NB4 (cell line): ENCODE measurements at regions not wholly inside any gene's neighbourhood (a gene's known extent, or its start where the extent isn't known, plus 50 kb on each side); places are given as distances from the start of the nearest gene placed in this dataset.
"Not testable (repeated sequence)": the region's sequence is repeated elsewhere in the genome, so short reads cannot be mapped to it uniquely, and the experiment has no call there.

Experiments used
- DNase-seq: peaks from one replicate; pipeline ENCODE4 v3.0.0; 2010; ENCODE audit warnings: low read depth
- H3K4me3 ChIP-seq: one replicate; pipeline ENCODE4 v1.5.1; 2011; ENCODE audit warnings: mild to moderate bottlenecking, low read depth, low read length, moderate library complexity
- MYC ChIP-seq: IDR thresholded peaks from 2 replicates; pipeline ENCODE4 v1.6.1; 2011; ENCODE audit warnings: low read depth, low read length
- POLR2A ChIP-seq: IDR thresholded peaks from 2 replicates; pipeline ENCODE4 v1.6.1; 2011; ENCODE audit warnings: mild to moderate bottlenecking; ENCODE audit not compliant: insufficient read length; ENCODE audit errors: extremely low read depth
- TF ChIP-seq, protein P1 (sequence below): IDR thresholded peaks from one replicate; pipeline ENCODE4 v1.5.1; 2012; ENCODE audit warnings: low read depth, low read length
- TF ChIP-seq, protein P2 (sequence below): IDR thresholded peaks from 2 replicates; pipeline ENCODE4 v1.6.1; 2011; ENCODE audit warnings: low read depth, low read length

DNA sequence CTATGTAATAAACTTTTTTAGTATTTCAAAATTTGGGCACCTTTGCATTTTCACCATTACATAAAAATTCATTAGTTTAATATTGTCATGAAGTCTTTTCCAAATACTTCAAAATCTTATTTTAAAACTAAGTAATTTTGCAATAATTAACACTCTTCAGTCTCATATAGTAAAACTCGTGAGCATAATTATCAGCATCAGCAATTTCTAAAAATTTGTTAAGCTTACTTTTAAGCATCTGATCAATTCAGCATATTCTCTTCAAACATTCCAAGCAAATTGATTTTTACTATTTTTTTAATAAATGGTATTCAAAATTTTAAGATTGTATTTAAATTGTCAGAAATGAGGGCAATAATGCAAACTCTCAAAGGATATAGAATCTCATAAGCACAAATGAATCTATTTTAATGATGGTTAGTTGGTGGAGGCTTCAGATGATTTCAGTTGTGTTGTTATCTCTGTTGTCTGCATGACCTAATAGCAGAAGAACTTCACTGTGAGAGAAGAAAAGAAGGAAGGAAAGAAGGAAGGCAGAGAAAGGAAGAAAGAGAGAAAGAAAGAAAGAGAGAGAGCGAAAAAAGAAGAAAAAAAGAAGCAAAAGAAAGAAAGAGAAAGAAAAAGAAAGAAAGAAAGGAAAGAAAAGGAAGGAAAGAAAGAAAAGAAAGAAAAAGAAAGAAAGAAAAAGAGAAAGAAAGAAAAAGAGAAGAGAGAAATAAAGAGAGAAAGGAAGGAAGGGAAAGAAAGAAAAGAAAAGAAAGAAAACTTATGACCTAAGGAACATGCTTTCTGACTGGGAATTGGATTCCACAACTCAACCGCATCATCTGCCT lies 860.5 kb downstream of the NCAM2 start:
- no peak for DNase-seq
- H3K4me3 ChIP-seq, result no peak overlapping the region
- TF ChIP-seq, protein P1, sequence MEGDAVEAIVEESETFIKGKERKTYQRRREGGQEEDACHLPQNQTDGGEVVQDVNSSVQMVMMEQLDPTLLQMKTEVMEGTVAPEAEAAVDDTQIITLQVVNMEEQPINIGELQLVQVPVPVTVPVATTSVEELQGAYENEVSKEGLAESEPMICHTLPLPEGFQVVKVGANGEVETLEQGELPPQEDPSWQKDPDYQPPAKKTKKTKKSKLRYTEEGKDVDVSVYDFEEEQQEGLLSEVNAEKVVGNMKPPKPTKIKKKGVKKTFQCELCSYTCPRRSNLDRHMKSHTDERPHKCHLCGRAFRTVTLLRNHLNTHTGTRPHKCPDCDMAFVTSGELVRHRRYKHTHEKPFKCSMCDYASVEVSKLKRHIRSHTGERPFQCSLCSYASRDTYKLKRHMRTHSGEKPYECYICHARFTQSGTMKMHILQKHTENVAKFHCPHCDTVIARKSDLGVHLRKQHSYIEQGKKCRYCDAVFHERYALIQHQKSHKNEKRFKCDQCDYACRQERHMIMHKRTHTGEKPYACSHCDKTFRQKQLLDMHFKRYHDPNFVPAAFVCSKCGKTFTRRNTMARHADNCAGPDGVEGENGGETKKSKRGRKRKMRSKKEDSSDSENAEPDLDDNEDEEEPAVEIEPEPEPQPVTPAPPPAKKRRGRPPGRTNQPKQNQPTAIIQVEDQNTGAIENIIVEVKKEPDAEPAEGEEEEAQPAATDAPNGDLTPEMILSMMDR, result no peak
- no peak for TF ChIP-seq POLR2A
- TF ChIP-seq MYC, result no peak

DNA sequence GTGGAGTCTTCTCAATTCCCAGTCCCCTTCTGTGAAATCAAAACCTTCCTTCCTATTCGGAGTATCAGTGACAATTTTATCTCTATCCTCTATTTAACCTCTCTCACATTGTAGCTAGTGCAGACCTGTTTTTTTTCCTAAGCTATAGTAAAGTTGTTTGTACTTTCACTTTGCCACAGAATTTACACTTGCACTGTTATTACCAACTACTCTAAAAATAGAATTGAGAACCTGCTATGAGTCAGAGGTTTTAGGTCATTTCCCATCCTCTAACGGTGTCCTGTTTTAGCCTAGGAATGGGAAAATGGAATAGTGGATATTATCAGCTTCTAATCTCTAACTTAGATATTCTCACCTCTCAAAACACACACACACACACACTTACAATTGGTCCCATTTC lies 862.7 kb downstream of the NCAM2 start:
- no peak overlapping the region for H3K4me3 ChIP-seq
- TF ChIP-seq MYC, result no peak
- TF ChIP-seq, protein P1, result no peak
- TF ChIP-seq, protein P2, sequence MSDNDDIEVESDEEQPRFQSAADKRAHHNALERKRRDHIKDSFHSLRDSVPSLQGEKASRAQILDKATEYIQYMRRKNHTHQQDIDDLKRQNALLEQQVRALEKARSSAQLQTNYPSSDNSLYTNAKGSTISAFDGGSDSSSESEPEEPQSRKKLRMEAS, result no peak
- no peak for TF ChIP-seq POLR2A
- no peak for DNase-seq

DNA sequence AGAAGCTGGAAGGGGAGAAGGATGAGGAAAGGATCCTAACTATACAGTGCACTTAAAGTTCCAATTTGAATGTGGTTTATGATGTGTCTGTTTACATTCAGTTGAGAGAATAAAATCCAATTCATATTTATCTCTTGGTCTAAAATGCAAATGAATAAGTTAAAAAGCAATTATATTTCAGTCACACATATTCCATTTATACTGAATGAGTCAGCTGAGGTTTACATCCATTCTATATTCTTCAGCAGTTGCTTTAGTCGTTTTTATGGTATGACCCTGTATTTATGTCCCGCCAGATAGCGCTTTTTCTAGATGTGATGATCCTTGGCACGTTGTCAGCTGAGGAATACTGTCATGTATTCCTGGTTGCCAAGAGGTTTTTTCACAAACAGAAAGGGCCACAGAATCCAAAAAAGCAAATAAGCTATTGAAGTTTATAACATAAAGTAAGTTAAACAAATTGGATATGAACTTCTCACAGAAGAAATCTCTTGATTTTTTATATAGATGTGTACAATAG lies 866.2 kb downstream of the NCAM2 start:
- TF ChIP-seq, protein P1, result no peak
- TF ChIP-seq POLR2A (no peak), MYC (no peak)
- TF ChIP-seq, protein P2, result no peak
- no peak for DNase-seq
- H3K4me3 ChIP-seq, result no peak overlapping the region

DNA sequence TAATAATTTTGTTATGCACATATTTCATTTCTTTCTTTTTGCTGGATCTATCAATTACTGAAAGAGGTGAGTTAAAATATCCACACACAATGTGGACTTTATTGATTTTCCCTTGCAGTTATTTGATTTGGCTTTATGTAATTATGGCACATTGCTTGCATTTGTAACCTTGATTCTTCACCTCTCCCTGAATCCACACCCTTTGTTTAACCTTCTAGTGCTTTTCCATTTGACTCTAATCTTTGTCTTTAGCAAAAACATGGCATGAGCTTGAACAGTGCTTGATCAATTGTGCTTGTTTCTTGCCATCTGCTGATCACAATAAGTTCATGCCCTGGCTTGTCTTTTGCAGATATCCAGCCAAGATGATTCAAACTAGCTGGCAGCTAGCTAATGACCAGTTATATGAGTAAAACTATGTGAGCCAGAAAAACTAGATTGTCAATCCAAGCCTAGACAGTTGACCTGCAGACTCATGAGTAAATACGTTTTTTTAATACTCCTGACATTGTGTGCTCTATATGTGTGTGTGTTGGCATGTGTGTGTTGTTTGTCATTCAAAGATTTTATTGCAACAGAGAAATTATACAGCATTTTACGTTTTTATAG lies 899.2 kb downstream of the NCAM2 start:
- no peak overlapping the region for H3K4me3 ChIP-seq
- DNase-seq, result no peak
- TF ChIP-seq MYC (no peak), POLR2A (no peak)
- TF ChIP-seq, protein P1, result no peak
- TF ChIP-seq, protein P2, result no peak

DNA sequence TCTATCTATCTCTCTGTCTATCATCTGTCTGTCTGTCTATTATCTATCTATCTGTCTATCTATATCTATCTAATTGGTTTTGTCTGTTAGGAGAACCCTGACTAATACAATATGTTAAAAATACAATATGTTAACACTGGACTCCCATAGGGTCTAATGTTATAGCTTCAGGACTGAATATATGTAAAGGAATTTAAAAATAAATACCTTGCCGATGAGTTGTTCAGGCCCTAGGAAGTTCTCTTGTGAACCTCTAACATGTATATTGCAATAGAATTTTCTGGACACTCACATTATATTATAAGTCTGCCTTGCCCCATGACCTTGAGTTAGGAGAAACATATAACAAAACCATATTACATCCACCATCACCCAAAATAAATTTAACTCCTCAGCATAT lies 900.6 kb downstream of the NCAM2 start:
- no peak for DNase-seq
- TF ChIP-seq, protein P1, result no peak
- TF ChIP-seq, protein P2, result no peak
- TF ChIP-seq MYC, result no peak
- no peak for TF ChIP-seq POLR2A
- H3K4me3 ChIP-seq, result no peak overlapping the region

DNA sequence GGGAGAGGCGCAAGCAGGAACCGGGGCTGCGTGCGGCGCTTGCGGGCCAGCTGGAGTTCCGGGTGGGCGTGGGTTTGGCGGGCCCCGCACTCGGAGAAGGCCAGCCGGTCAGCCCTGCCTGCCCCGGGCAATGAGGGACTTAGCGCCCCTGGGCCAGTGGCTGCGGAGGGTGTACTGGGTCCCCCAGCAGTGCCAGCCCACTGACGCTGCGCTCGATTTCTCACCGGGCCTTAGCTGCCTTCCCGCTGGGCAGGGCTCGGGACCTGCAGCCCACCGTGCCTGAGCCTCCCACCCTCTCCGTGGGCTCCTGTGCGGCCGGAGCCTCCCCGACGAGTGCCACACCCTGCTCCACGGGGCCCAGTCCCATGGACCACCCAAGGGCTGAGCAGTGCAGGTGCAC lies 904.2 kb downstream of the NCAM2 start:
- DNase-seq, H3K4me3 ChIP-seq: not testable (repeated sequence)
